Neural cell (in vitro differentiated cells): ENCODE measurements at regions not wholly inside any gene's neighbourhood (a gene's known extent, or its start where the extent isn't known, plus 50 kb on each side); places are given as distances from the start of the nearest gene placed in this dataset.

ENCODE experiments used
- H2AFZ ChIP-seq: fragments of 200-600, 300-800 bp; sonication (generic), shearing (Covaris generic); 2 replicates; pipeline ENCODE4 v1.6.0; 2014; ENCODE audit warnings: low read depth, mild to moderate bottlenecking, antibody characterized with exemption, low read length, moderate library complexity
- H3F3A ChIP-seq: fragments of 200-600 bp; shearing (Covaris generic); 2 replicates; pipeline ENCODE4 v1.6.1; 2016; ENCODE audit warnings: mild to moderate bottlenecking, moderate library complexity, mixed read lengths, antibody characterized with exemption, low read length; ENCODE audit not compliant: insufficient read depth, poor library complexity, severe bottlenecking
- H3K27ac ChIP-seq: fragments of 200-600, 300-800 bp; sonication (generic), shearing (Covaris generic); 2 replicates; pipeline ENCODE4 v1.5.1; 2014; ENCODE audit warnings: mild to moderate bottlenecking, low read length, moderate library complexity
- H3K27me3 ChIP-seq: fragments of 300-800, 200-600 bp; sonication (generic), shearing (Covaris generic); 2 replicates; pipeline ENCODE4 v1.6.0; 2014; ENCODE audit warnings: mild to moderate bottlenecking, low read depth, low read length, moderate library complexity; ENCODE audit not compliant: insufficient read depth
- H3K36me3 ChIP-seq: fragments of 300-800, 200-600 bp; sonication (generic), shearing (Covaris generic); 2 replicates; pipeline ENCODE4 v1.5.1; 2014; ENCODE audit warnings: mild to moderate bottlenecking, antibody characterized with exemption, low read length, moderate library complexity; ENCODE audit not compliant: insufficient read depth
- H3K4me2 ChIP-seq: fragments of 300-800, 200-600 bp; sonication (generic), shearing (Covaris generic); 2 replicates; pipeline ENCODE4 v1.6.0; 2014; ENCODE audit warnings: mild to moderate bottlenecking, low read length
- H3K4me3 ChIP-seq: fragments of 300-800, 200-600 bp; sonication (generic), shearing (Covaris generic); 2 replicates; pipeline ENCODE4 v1.5.1; 2014; ENCODE audit warnings: mild to moderate bottlenecking, low read length, moderate library complexity
- H3K79me2 ChIP-seq: fragments of 200-600 bp; shearing (Covaris generic); replicated peaks from 2 replicates; pipeline ENCODE4 v1.6.0; 2014; ENCODE audit warnings: mild to moderate bottlenecking, low read length, moderate library complexity; ENCODE audit not compliant: insufficient read depth
- H3K9ac ChIP-seq: fragments of 300-800, 200-600 bp; sonication (generic), shearing (Covaris generic); 2 replicates; pipeline ENCODE4 v1.6.1; 2016; ENCODE audit warnings: mild to moderate bottlenecking, low read length, mixed read lengths
- H3K9me2 ChIP-seq: fragments of 200-600 bp; shearing (Covaris generic); 2 replicates; pipeline ENCODE4 v1.6.1; 2016; ENCODE audit warnings: mild to moderate bottlenecking, low read length, mixed read lengths; ENCODE audit not compliant: insufficient read depth
- H3K9me3 ChIP-seq: fragments of 200-600, 300-800 bp; sonication (generic), shearing (Covaris generic); 2 replicates; pipeline ENCODE4 v1.6.1; 2016; ENCODE audit warnings: mild to moderate bottlenecking, mixed run types, low read length, moderate library complexity, mixed read lengths
- H4K20me1 ChIP-seq: fragments of 200-600 bp; shearing (Covaris generic); 2 replicates; pipeline ENCODE4 v1.6.1; 2016; ENCODE audit warnings: mild to moderate bottlenecking, mixed run types; ENCODE audit not compliant: insufficient read depth
- EP300 ChIP-seq: fragments of 450-650 bp; conservative IDR thresholded peaks from 2 replicates; pipeline ENCODE4 v1.6.1; 2014; ENCODE audit warnings: antibody characterized with exemption, mild to moderate bottlenecking, moderate library complexity; ENCODE audit not compliant: poor library complexity, severe bottlenecking
- EZH2 ChIP-seq: fragments of 200-600, 300-800 bp; shearing (Covaris generic), sonication (generic); IDR thresholded peaks from 2 replicates; pipeline ENCODE4 v1.6.1; 2014; ENCODE audit warnings: antibody characterized with exemption, low read length, borderline replicate concordance, mild to moderate bottlenecking; ENCODE audit not compliant: insufficient read depth, poor library complexity, severe bottlenecking
- MXI1 ChIP-seq: fragments of 450-650 bp; conservative IDR thresholded peaks from 2 replicates; pipeline ENCODE4 v1.6.1; 2014; ENCODE audit warnings: antibody characterized with exemption, mild to moderate bottlenecking; ENCODE audit not compliant: poor library complexity, severe bottlenecking
- POLR2AphosphoS5 ChIP-seq: IDR thresholded peaks from 2 replicates; pipeline ENCODE4 v1.6.1; 2012
- RAD21 ChIP-seq: fragments of 450-650 bp; conservative IDR thresholded peaks from 2 replicates; pipeline ENCODE4 v1.6.1; 2014; ENCODE audit warnings: antibody characterized with exemption, mild to moderate bottlenecking, moderate library complexity
- SMC3 ChIP-seq: fragments of 450-650 bp; conservative IDR thresholded peaks from 2 replicates; pipeline ENCODE4 v1.6.1; 2014; ENCODE audit warnings: antibody characterized with exemption, mild to moderate bottlenecking, moderate library complexity; ENCODE audit not compliant: poor library complexity
- TAF1 ChIP-seq: IDR thresholded peaks from 2 replicates; pipeline ENCODE4 v1.6.1; 2012; ENCODE audit warnings: low read depth
- TF ChIP-seq, protein P1 (sequence below): IDR thresholded peaks from 2 replicates; pipeline ENCODE4 v1.6.1; 2012; ENCODE audit warnings: borderline replicate concordance
- TF ChIP-seq, protein P2 (sequence below): fragments of 450-650 bp; IDR thresholded peaks from 2 replicates; pipeline ENCODE4 v1.5.1; 2014; ENCODE audit warnings: antibody characterized with exemption, mild to moderate bottlenecking, moderate library complexity; ENCODE audit not compliant: poor library complexity, severe bottlenecking

DNA sequence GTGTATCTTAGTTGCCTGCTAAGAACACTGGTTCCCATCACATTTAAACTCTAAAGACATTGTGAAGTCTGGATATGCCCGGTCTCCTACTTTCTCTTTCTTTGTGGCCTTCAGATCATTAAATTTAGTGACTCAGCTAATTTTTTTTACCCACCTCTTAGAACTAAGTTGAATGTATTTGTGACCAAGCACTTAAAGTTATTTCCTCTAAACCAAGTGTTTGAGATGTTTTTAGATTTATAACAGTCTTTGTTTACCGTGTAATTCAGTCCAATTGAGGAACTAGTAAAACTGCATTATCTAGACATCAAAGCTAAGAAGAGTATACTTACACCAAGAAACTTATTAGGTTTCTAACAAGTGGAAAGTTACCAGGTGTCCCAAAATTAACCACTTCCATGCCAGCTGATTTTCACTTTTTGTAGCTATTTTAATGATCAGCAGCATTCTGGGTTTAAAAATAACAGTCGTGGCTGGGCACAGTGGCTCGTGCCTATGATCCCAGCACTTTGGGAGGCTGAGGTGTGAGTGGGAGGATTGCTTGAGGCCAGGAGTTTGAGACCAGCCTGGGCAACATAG lies 53.1 kb downstream of the ARHGAP35 start:
- Histone ChIP-seq H3K4me2 (no peak overlapping the region), H3F3A (no peaks in the 10 kb centered on the region), H2AFZ (no peak overlapping the region), H3K27ac (no peak overlapping the region), H3K9ac (no peak overlapping the region), H3K9me2 (no peaks in the 10 kb centered on the region), H3K36me3 (peaks cover 7% of the 10 kb centered on the region), H3K79me2 (peaks cover 61% of the 10 kb centered on the region), H3K9me3 (no peaks in the 10 kb centered on the region), H3K4me3 (no peak overlapping the region), H4K20me1 (peaks cover 9% of the 10 kb centered on the region), H3K27me3 (no peaks in the 10 kb centered on the region)
- TF ChIP-seq TAF1 (no peak), SMC3 (no peak), POLR2AphosphoS5 (no peak), RAD21 (no peak), MXI1 (no peak), EP300 (no peak), EZH2 (no peak)
- TF ChIP-seq, protein P1, sequence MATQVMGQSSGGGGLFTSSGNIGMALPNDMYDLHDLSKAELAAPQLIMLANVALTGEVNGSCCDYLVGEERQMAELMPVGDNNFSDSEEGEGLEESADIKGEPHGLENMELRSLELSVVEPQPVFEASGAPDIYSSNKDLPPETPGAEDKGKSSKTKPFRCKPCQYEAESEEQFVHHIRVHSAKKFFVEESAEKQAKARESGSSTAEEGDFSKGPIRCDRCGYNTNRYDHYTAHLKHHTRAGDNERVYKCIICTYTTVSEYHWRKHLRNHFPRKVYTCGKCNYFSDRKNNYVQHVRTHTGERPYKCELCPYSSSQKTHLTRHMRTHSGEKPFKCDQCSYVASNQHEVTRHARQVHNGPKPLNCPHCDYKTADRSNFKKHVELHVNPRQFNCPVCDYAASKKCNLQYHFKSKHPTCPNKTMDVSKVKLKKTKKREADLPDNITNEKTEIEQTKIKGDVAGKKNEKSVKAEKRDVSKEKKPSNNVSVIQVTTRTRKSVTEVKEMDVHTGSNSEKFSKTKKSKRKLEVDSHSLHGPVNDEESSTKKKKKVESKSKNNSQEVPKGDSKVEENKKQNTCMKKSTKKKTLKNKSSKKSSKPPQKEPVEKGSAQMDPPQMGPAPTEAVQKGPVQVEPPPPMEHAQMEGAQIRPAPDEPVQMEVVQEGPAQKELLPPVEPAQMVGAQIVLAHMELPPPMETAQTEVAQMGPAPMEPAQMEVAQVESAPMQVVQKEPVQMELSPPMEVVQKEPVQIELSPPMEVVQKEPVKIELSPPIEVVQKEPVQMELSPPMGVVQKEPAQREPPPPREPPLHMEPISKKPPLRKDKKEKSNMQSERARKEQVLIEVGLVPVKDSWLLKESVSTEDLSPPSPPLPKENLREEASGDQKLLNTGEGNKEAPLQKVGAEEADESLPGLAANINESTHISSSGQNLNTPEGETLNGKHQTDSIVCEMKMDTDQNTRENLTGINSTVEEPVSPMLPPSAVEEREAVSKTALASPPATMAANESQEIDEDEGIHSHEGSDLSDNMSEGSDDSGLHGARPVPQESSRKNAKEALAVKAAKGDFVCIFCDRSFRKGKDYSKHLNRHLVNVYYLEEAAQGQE = no peak
- TF ChIP-seq, protein P2, sequence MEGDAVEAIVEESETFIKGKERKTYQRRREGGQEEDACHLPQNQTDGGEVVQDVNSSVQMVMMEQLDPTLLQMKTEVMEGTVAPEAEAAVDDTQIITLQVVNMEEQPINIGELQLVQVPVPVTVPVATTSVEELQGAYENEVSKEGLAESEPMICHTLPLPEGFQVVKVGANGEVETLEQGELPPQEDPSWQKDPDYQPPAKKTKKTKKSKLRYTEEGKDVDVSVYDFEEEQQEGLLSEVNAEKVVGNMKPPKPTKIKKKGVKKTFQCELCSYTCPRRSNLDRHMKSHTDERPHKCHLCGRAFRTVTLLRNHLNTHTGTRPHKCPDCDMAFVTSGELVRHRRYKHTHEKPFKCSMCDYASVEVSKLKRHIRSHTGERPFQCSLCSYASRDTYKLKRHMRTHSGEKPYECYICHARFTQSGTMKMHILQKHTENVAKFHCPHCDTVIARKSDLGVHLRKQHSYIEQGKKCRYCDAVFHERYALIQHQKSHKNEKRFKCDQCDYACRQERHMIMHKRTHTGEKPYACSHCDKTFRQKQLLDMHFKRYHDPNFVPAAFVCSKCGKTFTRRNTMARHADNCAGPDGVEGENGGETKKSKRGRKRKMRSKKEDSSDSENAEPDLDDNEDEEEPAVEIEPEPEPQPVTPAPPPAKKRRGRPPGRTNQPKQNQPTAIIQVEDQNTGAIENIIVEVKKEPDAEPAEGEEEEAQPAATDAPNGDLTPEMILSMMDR = no peak

DNA sequence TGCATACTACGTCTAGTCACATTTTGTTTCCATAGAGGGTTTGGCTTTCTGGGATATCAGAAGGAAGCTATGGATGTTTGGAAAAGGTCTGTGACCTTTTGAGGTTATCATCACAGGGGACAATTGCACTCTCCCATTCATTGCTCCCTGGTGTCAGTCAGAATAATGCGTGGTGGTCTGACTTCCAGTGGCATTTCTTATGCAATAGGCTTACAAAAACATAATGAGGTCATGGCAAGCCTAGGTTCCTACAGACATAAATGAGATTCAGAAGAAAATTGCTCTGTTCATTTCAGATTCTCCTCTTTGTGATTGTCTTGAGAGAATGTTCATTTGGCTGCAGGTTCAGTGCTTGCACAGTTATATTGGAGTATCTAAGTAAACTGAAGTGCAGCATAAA lies 54.6 kb downstream of the ARHGAP35 start:
- Histone ChIP-seq H3K4me2 (peak overlapping the region; percentile 1), H2AFZ (no peak overlapping the region), H3K27ac (peak overlapping the region; percentile 55), H3F3A (no peaks in the 10 kb centered on the region), H3K27me3 (no peaks in the 10 kb centered on the region), H3K36me3 (peaks cover 8% of the 10 kb centered on the region), H3K4me3 (no peak overlapping the region), H4K20me1 (peaks cover 9% of the 10 kb centered on the region), H3K9me3 (no peaks in the 10 kb centered on the region), H3K79me2 (peaks cover 61% of the 10 kb centered on the region), H3K9ac (no peak overlapping the region), H3K9me2 (no peaks in the 10 kb centered on the region)
- TF ChIP-seq SMC3 = no peak
- no peak for TF ChIP-seq EZH2
- no peak for TF ChIP-seq RAD21
- TF ChIP-seq, protein P2 = no peak
- TF ChIP-seq POLR2AphosphoS5 = no peak
- TF ChIP-seq, protein P1 = no peak
